ENCODE measurements at regions not wholly inside any gene's neighbourhood (a gene's known extent, or its start where the extent isn't known, plus 50 kb on each side); places are given as distances from the start of the nearest gene placed in this dataset.

GRCh38 chr22:26762503-26763472, 105.4 kb downstream of the MIAT start:
- Histone ChIP-seq H3K9me3 (no peaks in the 10 kb centered on the region), H3K27ac (no peak overlapping the region), H3K4me3 (no peak overlapping the region), H3K27me3 (no peaks in the 10 kb centered on the region), H3K36me3 (no peaks in the 10 kb centered on the region), H3K4me1 (ENCODE audit: insufficient read depth) (peaks cover 2% of the 10 kb centered on the region)
- WGBS, 3 donors = 90 to 93% (median 91%) methylated on average over 17 of the region's 17 CpGs
- intact Hi-C loops (cut with DNase I) = no loop called here
- no peak for DNase-seq
- TF ChIP-seq EP300 (IDR thresholded peaks at IDR 0.05) (no peak), CTCF (IDR thresholded peaks at IDR 0.05) (no peak), POLR2A (IDR thresholded peaks at IDR 0.05) (no peak)

- Histone ChIP-seq H3K4me3 (no peak overlapping the region), H3K27ac (no peak overlapping the region), H3K4me1 (ENCODE audit: insufficient read depth) (peaks cover 2% of the 10 kb centered on the region), H3K9me3 (no peaks in the 10 kb centered on the region), H3K36me3 (no peaks in the 10 kb centered on the region), H3K27me3 (no peaks in the 10 kb centered on the region)
- peak in 1 of 5 donors; percentile 35 for DNase-seq
- intact Hi-C loops (cut with DNase I) = no loop called here
- WGBS, 3 donors = 43 to 50% (median 49%) methylated on average over 16 of the region's 16 CpGs
- no peak for TF ChIP-seq POLR2A (IDR thresholded peaks at IDR 0.05)
- TF ChIP-seq EP300 (IDR thresholded peaks at IDR 0.05) = no peak
- no peak for TF ChIP-seq CTCF (IDR thresholded peaks at IDR 0.05)
Observed at GRCh38 chr22:26763633-26764361, 106.4 kb downstream of the MIAT start.

- WGBS, 3 donors = 93 to 95% (median 93%) methylated on average over 19 of the region's 19 CpGs
- H3K4me1 ChIP-seq (ENCODE audit: insufficient read depth) = peaks cover 2% of the 10 kb centered on the region
- DNase-seq = no peak
- H3K27ac ChIP-seq = no peak overlapping the region
- H3K27me3 ChIP-seq = no peaks in the 10 kb centered on the region
- no peak for TF ChIP-seq EP300 (IDR thresholded peaks at IDR 0.05)
- no peak for TF ChIP-seq POLR2A (IDR thresholded peaks at IDR 0.05)
- TF ChIP-seq CTCF (IDR thresholded peaks at IDR 0.05) = no peak
- no peaks in the 10 kb centered on the region for H3K9me3 ChIP-seq
- intact Hi-C loops (cut with DNase I) = loop anchor here in 1 of 4 donors (5.0 kb wide), 1 partner anchor 1174 kb away; no protein-coding TSS in a partner anchor
- H3K4me3 ChIP-seq = no peak overlapping the region
- H3K36me3 ChIP-seq = no peaks in the 10 kb centered on the region
Observed at GRCh38 chr22:26766510-26767350, 109.3 kb downstream of the MIAT start.
